Neural cell (in vitro differentiated cells): ENCODE measurements at regions not wholly inside any gene's neighbourhood (a gene's known extent, or its start where the extent isn't known, plus 50 kb on each side); places are given as distances from the start of the nearest gene placed in this dataset.

Experiments
- EP300 ChIP-seq: fragments of 450-650 bp; conservative IDR thresholded peaks from 2 replicates; pipeline ENCODE4 v1.6.1; 2014; ENCODE audit warnings: antibody characterized with exemption, mild to moderate bottlenecking, moderate library complexity; ENCODE audit not compliant: poor library complexity, severe bottlenecking
- EZH2 ChIP-seq: fragments of 200-600, 300-800 bp; shearing (Covaris generic), sonication (generic); IDR thresholded peaks from 2 replicates; pipeline ENCODE4 v1.6.1; 2014; ENCODE audit warnings: antibody characterized with exemption, low read length, borderline replicate concordance, mild to moderate bottlenecking; ENCODE audit not compliant: insufficient read depth, poor library complexity, severe bottlenecking
- MXI1 ChIP-seq: fragments of 450-650 bp; conservative IDR thresholded peaks from 2 replicates; pipeline ENCODE4 v1.6.1; 2014; ENCODE audit warnings: antibody characterized with exemption, mild to moderate bottlenecking; ENCODE audit not compliant: poor library complexity, severe bottlenecking
- POLR2AphosphoS5 ChIP-seq: IDR thresholded peaks from 2 replicates; pipeline ENCODE4 v1.6.1; 2012
- SMC3 ChIP-seq: fragments of 450-650 bp; conservative IDR thresholded peaks from 2 replicates; pipeline ENCODE4 v1.6.1; 2014; ENCODE audit warnings: antibody characterized with exemption, mild to moderate bottlenecking, moderate library complexity; ENCODE audit not compliant: poor library complexity
- TF ChIP-seq, protein P1 (sequence below): fragments of 450-650 bp; IDR thresholded peaks from 2 replicates; pipeline ENCODE4 v1.5.1; 2014; ENCODE audit warnings: antibody characterized with exemption, mild to moderate bottlenecking, moderate library complexity; ENCODE audit not compliant: poor library complexity, severe bottlenecking
- TF ChIP-seq, protein P2 (sequence below): IDR thresholded peaks from 2 replicates; pipeline ENCODE4 v1.6.1; 2012; ENCODE audit warnings: borderline replicate concordance

- TF ChIP-seq, protein P1, sequence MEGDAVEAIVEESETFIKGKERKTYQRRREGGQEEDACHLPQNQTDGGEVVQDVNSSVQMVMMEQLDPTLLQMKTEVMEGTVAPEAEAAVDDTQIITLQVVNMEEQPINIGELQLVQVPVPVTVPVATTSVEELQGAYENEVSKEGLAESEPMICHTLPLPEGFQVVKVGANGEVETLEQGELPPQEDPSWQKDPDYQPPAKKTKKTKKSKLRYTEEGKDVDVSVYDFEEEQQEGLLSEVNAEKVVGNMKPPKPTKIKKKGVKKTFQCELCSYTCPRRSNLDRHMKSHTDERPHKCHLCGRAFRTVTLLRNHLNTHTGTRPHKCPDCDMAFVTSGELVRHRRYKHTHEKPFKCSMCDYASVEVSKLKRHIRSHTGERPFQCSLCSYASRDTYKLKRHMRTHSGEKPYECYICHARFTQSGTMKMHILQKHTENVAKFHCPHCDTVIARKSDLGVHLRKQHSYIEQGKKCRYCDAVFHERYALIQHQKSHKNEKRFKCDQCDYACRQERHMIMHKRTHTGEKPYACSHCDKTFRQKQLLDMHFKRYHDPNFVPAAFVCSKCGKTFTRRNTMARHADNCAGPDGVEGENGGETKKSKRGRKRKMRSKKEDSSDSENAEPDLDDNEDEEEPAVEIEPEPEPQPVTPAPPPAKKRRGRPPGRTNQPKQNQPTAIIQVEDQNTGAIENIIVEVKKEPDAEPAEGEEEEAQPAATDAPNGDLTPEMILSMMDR: no peak
- TF ChIP-seq EZH2 (no peak), EP300 (no peak), SMC3 (no peak), POLR2AphosphoS5 (no peak), MXI1 (no peak)
- TF ChIP-seq, protein P2, sequence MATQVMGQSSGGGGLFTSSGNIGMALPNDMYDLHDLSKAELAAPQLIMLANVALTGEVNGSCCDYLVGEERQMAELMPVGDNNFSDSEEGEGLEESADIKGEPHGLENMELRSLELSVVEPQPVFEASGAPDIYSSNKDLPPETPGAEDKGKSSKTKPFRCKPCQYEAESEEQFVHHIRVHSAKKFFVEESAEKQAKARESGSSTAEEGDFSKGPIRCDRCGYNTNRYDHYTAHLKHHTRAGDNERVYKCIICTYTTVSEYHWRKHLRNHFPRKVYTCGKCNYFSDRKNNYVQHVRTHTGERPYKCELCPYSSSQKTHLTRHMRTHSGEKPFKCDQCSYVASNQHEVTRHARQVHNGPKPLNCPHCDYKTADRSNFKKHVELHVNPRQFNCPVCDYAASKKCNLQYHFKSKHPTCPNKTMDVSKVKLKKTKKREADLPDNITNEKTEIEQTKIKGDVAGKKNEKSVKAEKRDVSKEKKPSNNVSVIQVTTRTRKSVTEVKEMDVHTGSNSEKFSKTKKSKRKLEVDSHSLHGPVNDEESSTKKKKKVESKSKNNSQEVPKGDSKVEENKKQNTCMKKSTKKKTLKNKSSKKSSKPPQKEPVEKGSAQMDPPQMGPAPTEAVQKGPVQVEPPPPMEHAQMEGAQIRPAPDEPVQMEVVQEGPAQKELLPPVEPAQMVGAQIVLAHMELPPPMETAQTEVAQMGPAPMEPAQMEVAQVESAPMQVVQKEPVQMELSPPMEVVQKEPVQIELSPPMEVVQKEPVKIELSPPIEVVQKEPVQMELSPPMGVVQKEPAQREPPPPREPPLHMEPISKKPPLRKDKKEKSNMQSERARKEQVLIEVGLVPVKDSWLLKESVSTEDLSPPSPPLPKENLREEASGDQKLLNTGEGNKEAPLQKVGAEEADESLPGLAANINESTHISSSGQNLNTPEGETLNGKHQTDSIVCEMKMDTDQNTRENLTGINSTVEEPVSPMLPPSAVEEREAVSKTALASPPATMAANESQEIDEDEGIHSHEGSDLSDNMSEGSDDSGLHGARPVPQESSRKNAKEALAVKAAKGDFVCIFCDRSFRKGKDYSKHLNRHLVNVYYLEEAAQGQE: no peak
Measured at GRCh38 chr16:26521626-26522025, 545.1 kb upstream of the C16orf82 start.
